NCI-H2196 (cell line): ENCODE measurements at regions not wholly inside any gene's neighbourhood (a gene's known extent, or its start where the extent isn't known, plus 50 kb on each side); places are given as distances from the start of the nearest gene placed in this dataset.
A peak's percentile ranks its signal among the peaks of the same experiment; 100 is the strongest.

ENCODE experiments used
- DNase-seq: peaks from one replicate; lab custom pipeline; 2025; ENCODE audit not compliant: unreplicated experiment; lab: John Stamatoyannopoulos, UW

DNA sequence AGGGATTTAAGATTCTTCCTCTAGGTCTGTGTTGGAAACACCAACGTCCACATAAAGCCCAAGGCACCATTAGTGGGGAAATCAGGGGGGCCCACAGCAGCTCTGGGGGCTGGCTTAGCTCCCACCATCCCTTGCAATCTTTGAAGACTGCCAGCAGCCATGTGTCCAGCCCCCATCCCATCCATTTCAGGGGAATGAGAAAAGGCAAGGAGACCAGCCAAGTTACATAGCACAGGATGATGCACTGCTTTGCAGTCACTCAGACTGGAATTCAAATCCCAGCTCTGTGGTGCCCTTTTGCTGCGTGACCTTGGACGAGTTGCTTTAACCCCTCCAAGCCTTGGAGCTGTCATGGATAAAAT lies 108.9 kb upstream of the ZMIZ1 start:
- DNase-seq = no peak

- peak; percentile 13 for DNase-seq
These were observed 108.4 kb upstream of the ZMIZ1 start for GRCh38 chr10:78960316-78960800.

- no peak for DNase-seq
These were observed 107.0 kb upstream of the ZMIZ1 start for GRCh38 chr10:78961760-78962159.

DNA sequence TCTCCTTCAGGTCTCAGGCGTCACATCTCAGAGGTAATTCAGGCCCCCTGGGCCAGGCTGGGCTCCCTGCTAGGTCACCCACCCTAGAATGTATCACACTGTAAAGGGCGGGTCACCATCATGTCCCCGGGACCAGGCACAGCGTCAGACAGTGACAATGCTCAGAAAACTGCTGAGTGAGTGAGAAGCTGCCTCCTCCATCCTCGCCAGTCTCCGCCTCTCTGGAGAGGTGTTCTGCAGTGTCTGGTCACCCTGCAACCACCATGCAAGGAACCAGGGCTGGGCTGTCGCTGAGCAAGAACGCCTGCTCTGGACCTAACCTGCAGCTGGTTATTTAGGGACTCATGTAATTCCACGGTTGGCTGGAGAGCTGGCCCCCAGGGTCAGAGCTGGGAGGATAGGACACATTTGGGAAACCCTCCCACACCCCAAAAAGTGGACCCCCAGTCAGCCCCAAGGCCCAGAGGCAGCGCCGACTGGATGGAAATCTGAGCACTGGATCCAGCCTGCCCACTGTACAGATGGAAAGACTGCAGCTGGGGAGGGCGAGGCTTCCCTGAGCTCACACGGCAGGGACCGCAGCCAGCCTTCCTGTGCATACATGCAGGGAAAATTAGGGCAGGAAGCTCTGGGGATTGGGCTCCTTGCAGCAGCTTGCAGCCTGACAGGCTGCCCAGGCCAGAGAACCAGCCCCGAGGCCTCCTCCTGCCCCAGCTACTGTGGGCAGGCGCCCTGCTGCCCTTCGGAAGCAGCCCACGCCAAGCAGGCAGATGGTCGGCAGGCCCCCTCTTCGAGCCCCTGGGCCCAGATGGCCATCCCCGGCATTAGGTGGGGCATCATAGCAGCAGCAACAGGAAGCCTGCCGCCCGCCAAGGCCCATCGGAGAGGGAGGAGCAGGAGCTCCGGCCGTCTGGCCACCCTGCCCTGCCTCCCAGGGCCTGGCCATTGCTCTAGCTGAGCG lies 105.4 kb upstream of the ZMIZ1 start:
- no peak for DNase-seq

DNA sequence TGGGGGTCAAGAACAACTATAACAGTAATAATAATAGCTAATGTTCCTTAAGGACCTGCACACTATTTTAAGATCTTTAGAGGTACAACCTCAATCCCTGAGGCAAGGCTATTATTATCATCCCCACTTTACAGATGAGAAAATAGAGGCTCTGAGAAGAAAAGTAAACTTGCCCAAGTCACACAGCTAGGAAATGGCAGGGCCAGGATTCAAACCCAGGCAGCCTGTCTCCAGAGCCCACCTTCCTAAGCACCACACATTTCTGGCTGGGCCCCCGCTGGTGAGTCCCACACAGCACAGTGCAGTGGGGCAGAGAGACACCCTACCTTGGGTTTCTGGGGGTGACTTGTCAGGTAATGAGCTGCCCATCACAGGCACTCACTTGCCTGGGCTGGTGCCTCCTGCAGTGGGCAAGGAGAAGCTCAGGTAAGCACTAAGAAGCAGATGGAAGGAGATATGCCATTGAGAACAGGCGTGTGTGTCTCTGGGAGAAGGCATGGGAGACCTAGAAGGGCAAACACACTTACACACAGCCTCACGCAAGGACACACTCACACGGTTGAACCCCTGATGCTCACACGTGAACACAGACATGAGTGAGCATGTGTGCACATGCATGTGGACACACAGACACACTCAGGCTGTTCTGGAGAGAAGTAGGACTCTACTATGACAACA lies 104.4 kb upstream of the ZMIZ1 start:
- DNase-seq = no peak

GRCh38 chr10:78964952-78965633 lies 103.7 kb upstream of the ZMIZ1 start:
- peak; percentile 74 for DNase-seq

- DNase-seq = no peak
These were observed 102.5 kb upstream of the ZMIZ1 start for GRCh38 chr10:78966182-78966787.

GRCh38 chr10:78966844-78967488 lies 101.8 kb upstream of the ZMIZ1 start:
- no peak for DNase-seq

DNA sequence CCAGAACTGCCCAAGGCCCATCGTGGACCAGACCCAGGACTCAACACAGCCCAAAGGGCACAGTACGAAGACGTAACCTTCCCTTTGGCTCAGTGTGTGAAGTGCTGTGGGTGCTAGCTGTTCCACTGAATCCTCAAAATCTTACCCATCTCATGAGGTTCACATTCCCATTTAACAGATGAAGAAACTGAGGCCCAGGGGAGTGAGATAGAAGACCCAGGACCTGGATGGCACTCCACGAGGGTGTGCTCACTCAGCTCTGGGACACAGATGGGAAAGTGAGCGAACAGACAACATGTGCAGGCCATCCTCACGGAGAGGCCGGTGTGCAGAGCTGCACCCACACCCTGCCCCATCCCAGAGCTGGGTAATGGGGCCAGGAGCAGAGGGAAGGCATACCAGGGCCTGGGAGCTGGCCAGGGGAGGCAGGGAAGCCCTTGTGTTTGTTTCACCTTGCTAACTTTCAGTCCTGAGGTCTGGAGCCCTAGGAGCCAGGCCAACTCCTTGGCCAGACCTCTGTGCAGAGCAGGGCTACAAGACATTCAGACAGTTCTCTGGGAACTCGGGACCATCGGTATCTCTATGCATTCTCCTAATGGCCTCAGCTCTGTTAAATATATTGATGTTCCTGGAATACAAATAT lies 100.3 kb upstream of the ZMIZ1 start:
- no peak for DNase-seq

GRCh38 chr10:78968943-78969342 lies 99.8 kb upstream of the ZMIZ1 start:
- DNase-seq = no peak

DNA sequence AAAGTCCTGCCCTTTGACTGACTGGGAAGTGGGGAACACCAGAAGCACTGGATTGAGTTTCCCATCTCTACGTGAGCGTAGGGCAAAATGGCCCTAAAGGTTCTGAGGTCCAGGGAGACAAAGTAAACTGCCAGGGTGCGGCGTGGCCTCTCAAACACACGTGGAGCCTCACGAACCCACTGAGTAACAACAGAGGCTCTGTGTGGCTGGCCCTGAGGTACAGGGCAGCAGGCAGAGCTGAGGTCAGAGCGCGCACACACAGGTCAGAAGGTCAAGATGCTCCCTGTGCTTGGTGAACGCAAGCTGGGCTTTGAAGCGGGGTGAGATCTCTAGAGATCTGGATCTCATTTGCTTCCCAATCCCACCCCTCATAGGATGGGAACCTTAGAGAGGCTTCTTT lies 99.0 kb upstream of the ZMIZ1 start:
- DNase-seq = no peak

- DNase-seq = no peak
These were observed 98.5 kb upstream of the ZMIZ1 start for GRCh38 chr10:78970261-78970660.

DNA sequence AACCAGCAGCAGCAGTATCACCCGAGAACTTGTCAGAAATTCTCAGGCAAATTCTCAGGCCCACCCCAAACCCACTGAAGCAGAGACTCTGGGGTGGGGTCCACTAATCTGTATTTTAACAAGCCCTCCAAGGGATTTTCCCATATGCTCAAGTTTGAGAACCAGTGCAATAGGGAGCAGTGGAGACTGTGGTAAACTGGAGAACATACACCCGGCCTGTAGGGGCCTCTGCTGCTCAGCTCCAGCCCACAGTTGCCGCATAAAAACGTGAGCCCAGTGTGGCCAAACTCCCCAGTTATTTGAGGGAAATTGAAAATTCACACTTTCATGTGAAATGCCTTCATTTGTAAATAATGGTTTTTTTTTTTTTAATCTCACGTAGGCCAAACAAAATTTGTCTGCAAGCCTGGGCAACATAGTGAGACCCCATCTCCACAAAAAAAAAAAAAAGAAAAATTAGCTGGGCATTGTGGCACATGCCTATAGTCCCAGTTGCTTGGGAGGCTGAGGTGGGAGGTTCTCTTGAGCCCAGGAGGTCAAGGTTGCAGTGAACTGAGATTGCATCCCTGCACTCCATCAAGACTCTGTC lies 97.6 kb upstream of the ZMIZ1 start:
- DNase-seq = no peak

DNA sequence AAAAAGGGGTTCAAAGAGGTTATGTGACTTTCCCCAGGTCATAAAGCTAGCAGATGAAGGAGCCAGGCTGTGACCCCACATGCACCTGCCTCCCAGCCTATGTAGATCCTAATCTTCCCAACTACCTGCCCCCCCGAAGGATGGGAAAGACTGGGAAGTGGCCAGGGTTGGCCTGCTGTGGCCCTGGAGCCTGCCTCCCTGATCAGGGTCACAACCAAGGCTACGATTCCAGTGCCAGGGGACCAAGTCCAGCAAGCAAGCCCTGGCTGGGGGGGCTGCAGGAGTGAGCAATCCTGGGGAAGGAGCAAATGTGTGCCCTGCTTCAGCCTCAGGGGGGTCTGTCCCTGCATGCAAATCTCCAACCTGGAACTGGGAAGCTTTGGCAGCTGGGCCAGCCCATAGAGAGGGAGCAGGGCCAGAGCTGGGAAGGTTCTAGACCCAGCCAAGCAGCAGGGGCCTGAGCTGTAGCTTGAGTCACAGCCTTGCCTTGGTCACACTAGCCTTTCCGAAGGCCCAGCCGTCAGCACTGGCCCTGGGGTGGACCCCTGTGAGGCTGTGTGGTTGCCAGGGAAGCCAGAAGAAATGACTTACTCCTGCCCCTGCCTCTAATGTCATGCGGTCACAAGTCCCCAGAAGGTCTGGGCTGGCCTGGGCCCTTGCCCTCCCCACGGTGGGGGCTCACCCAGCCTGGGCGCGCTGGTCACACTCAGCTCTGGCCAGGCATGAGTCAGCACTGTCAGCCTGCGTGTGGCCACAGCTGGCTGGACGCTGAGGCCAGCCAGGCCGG lies 96.4 kb upstream of the ZMIZ1 start:
- no peak for DNase-seq

DNA sequence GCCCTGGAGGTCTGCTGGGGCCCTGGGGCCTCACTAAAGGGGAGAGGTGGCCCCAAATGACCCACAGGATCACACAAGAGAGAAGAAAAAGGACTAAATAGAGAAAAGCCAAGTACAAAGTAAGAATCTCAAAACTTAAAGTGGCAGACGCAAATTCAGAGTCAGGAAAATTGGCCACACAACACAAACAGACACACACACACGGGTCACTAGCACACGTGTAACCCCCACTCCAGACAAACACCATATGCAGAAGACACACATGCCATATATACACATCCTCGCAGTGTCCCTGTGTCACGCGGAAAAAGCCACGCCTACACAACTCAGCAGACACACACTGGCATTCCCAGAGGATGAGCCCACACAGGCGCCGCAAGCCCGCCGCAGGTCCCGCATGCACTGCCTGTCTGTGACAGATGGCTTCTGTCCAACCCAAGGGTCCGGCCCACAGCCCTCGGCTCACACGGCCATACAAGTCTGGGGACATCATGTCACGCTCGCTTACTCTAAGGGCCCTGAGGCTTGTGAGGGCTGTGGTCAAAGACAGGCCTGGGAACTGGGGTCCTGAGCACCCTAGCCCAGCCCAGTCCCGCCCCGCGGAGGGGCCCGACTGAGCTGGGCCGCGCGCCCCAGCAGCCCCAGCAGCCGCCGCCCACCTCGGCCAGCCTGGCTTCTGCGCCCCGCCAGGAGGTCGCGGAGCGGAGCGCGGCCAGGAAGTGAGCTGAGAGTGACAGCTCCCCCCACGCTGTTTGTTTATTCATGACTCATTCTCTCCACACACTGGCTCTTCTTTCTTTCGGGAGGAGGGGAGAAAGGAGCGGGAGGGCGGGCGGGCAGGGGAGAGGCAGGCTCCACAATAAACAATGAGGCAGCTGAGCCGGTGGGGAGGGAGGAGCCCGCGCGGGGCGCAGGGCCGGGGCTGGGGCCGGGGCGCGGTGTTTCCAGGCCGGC lies 95.5 kb upstream of the ZMIZ1 start:
- DNase-seq = peak; percentile 74

DNA sequence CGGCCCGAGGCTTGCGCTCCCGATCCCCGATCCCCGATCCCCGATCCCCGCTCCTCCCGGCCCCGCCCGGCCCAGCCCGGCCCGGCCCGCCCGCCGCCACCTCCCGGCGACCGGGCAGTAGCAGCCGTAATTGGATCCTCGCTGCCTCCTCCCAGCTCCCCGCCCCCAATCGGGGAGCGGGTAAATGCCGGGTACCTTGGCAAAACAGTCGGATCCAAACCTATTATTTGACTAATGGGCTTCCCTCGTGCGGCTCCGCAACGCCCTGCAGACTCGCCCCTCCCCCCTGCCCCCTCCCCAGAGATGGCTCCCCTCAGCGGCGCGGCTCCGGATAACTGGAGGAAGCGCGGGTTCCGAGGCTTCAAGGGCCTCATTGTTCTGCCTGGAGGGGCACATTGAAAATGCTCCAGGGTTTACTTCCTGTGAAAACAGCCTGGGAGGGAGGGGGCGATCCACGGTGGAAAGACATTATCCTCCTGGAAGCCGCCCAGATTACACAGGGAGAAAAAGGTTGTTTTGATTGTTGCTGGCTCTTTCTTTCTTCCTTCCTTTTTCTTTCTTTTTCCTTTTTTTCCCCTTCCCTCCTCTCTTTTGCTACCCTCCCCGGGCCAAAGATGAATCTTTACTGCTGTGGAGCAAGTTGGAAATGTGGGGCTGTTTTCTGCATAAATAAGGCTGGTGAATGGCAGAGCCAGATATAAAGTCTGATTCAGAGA lies 94.7 kb upstream of the ZMIZ1 start:
- peak; percentile 74 for DNase-seq

- DNase-seq = peak; percentile 4
These were observed 94.0 kb upstream of the ZMIZ1 start for GRCh38 chr10:78974617-78975317.
